ENCODE measurements at regions not wholly inside any gene's neighbourhood (a gene's known extent, or its start where the extent isn't known, plus 50 kb on each side); places are given as distances from the start of the nearest gene placed in this dataset.

DNA sequence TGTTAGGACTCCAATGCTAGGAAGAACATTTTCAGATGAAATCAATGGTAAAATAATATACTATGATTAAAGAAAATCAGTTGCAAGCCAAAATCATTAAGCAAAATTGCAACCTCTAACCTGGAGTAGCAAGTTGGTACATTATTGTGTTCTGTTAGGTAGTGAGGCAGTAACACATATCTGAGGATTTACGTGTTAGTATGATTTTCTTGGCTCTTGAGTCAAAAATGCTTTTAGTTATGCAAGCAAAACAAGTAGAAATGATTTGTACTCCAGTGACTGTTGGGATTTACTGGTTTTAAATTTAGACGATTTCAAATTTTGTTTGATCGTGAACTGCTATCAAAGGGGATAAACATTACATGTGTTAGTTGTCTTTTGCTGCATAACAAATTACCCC is 293.0 kb upstream of the BTBD3 start:
- H3K9me3 ChIP-seq: no peaks in the 10 kb centered on the region
- H3K27me3 ChIP-seq: no peaks in the 10 kb centered on the region
- TF ChIP-seq, protein P1, sequence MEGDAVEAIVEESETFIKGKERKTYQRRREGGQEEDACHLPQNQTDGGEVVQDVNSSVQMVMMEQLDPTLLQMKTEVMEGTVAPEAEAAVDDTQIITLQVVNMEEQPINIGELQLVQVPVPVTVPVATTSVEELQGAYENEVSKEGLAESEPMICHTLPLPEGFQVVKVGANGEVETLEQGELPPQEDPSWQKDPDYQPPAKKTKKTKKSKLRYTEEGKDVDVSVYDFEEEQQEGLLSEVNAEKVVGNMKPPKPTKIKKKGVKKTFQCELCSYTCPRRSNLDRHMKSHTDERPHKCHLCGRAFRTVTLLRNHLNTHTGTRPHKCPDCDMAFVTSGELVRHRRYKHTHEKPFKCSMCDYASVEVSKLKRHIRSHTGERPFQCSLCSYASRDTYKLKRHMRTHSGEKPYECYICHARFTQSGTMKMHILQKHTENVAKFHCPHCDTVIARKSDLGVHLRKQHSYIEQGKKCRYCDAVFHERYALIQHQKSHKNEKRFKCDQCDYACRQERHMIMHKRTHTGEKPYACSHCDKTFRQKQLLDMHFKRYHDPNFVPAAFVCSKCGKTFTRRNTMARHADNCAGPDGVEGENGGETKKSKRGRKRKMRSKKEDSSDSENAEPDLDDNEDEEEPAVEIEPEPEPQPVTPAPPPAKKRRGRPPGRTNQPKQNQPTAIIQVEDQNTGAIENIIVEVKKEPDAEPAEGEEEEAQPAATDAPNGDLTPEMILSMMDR (IDR thresholded peaks at IDR 0.05): no peak
- H3K4me3 ChIP-seq (ENCODE audit: low read depth in 1 of 2, low read length in 1 of 2): no peak overlapping the region
- H3K4me1 ChIP-seq (ENCODE audit: control insufficient read depth in 1 of 2, insufficient read depth in 1 of 2, low read depth in 1 of 2, low read length in 1 of 2): no peaks in the 10 kb centered on the region
- H3K36me3 ChIP-seq: no peaks in the 10 kb centered on the region
- no peak overlapping the region for H3K27ac ChIP-seq

DNA sequence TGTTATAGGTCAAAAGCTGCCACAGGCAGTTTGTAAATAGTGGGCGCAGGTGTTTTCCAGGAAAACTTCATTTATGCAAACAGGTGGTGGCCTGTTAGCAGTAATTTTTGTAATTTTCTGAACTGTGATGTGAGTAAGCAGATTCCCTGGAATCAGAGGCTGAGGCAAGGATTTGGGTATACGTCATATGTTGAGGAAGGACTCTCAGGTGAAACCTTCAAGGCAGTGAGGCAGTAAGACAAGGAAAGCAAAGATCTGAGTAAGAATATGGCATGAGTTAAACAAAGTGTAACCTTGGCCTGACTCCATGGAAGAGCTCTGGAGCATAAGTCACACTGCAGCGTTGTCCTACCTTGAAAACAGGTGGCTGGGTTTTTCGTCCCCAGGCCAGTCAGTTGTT is 291.1 kb upstream of the BTBD3 start:
- H3K4me3 ChIP-seq (ENCODE audit: low read depth in 1 of 2, low read length in 1 of 2): no peak overlapping the region
- no peaks in the 10 kb centered on the region for H3K36me3 ChIP-seq
- H3K4me1 ChIP-seq (ENCODE audit: control insufficient read depth in 1 of 2, insufficient read depth in 1 of 2, low read depth in 1 of 2, low read length in 1 of 2): no peaks in the 10 kb centered on the region
- H3K9me3 ChIP-seq: no peaks in the 10 kb centered on the region
- no peaks in the 10 kb centered on the region for H3K27me3 ChIP-seq
- TF ChIP-seq, protein P1 (IDR thresholded peaks at IDR 0.05): no peak
- H3K27ac ChIP-seq: no peak overlapping the region

DNA sequence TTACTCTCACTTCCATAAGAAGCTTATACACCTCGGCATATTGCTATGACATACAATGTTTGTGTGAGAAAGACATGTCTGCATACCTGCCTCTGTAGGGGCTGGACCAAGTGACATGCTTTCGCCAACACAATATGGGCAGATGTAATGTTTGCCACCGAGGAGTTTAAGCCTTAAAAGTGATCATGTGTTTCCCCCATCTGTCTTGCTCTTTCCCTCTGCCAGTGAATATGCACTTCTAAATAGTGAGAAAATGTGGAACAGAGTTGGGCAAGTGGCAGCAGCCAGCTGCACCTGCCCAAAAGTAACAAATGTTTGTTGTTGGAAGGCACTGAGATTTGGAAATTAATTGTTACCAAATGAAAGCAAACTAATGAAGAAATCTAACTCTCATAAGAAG is 274.8 kb upstream of the BTBD3 start:
- H3K4me3 ChIP-seq (ENCODE audit: low read depth in 1 of 2, low read length in 1 of 2): no peak overlapping the region
- H3K36me3 ChIP-seq: no peaks in the 10 kb centered on the region
- TF ChIP-seq, protein P1 (IDR thresholded peaks at IDR 0.05): no peak
- H3K27me3 ChIP-seq: no peaks in the 10 kb centered on the region
- H3K4me1 ChIP-seq (ENCODE audit: control insufficient read depth in 1 of 2, insufficient read depth in 1 of 2, low read depth in 1 of 2, low read length in 1 of 2): no peaks in the 10 kb centered on the region
- H3K27ac ChIP-seq: no peak overlapping the region
- peaks cover 3% of the 10 kb centered on the region for H3K9me3 ChIP-seq

DNA sequence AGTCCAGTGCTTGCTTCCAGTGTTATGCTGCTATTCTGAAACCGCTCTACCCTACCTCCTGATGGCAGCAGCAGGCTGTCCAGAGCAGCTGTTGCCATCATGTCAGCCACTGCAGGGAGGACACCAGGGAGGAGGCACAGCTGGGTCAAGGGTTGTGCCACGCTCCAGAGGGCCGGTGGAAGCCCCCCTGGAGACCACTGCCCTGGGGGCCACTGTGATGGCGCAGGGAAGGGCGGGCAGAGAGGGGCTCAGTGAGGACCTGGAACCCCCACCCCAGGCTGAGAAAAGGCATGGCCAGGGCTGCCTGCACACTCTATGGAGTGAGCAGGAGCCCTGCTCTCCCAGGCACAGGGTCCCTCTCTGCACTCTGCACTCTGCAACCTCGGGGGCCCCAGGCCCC is 271.3 kb upstream of the BTBD3 start:
- Histone ChIP-seq H3K4me3 (ENCODE audit: low read depth in 1 of 2, low read length in 1 of 2) (no peak overlapping the region), H3K9me3 (peaks cover 5% of the 10 kb centered on the region), H3K27me3 (no peaks in the 10 kb centered on the region), H3K27ac (no peak overlapping the region), H3K36me3 (no peaks in the 10 kb centered on the region), H3K4me1 (ENCODE audit: control insufficient read depth in 1 of 2, insufficient read depth in 1 of 2, low read depth in 1 of 2, low read length in 1 of 2) (no peaks in the 10 kb centered on the region)
- TF ChIP-seq, protein P1 (IDR thresholded peaks at IDR 0.05): no peak

DNA sequence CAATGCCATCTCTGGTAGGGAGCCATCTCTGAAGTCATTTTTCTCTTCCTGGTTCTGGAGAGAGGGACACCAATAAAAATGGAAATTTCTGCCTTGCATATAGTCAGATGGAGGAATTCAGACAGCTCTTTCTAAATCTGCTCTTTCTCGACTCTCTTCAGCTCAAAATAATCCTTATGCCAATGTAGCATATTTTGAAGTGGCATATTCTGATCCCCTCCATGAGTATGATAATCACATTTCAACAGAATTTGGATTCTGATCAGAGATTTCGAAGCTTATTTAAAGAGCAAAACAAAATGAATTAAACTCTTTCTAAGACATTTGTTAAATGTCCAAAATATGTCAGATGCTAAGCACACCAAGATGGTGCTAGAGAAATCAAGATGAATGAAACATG is 267.1 kb upstream of the BTBD3 start:
- Histone ChIP-seq H3K36me3 (no peaks in the 10 kb centered on the region), H3K9me3 (peaks cover 5% of the 10 kb centered on the region), H3K4me1 (ENCODE audit: control insufficient read depth in 1 of 2, insufficient read depth in 1 of 2, low read depth in 1 of 2, low read length in 1 of 2) (no peaks in the 10 kb centered on the region), H3K27me3 (no peaks in the 10 kb centered on the region), H3K4me3 (ENCODE audit: low read depth in 1 of 2, low read length in 1 of 2) (no peak overlapping the region), H3K27ac (no peak overlapping the region)
- TF ChIP-seq, protein P1 (IDR thresholded peaks at IDR 0.05): no peak

DNA sequence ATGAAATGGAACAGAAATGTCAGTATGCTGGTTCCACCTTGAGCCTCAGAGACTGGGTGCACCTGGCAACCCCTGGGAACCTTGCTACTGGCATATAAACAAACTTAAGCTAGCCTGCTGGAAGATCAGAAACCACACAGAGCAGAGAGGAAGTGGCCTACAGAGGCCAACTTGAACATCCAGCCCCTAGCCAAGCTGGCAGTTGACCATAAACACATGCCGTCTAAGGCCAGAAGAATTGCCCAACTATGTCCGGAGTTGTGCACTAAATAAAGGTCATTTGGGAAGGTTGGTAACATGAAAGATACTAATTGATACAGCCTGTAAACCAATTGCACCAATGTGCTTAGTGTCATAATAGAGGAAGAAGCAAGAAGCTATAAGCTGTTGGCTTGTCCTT is 266.6 kb upstream of the BTBD3 start:
- Histone ChIP-seq H3K27me3 (no peaks in the 10 kb centered on the region), H3K27ac (no peak overlapping the region), H3K9me3 (peaks cover 5% of the 10 kb centered on the region), H3K4me3 (ENCODE audit: low read depth in 1 of 2, low read length in 1 of 2) (no peak overlapping the region), H3K36me3 (no peaks in the 10 kb centered on the region), H3K4me1 (ENCODE audit: control insufficient read depth in 1 of 2, insufficient read depth in 1 of 2, low read depth in 1 of 2, low read length in 1 of 2) (no peaks in the 10 kb centered on the region)
- TF ChIP-seq, protein P1 (IDR thresholded peaks at IDR 0.05): no peak
